Islet of Langerhans (tissue), 1 donor: ENCODE measurements at regions not wholly inside any gene's neighbourhood (a gene's known extent, or its start where the extent isn't known, plus 50 kb on each side); places are given as distances from the start of the nearest gene placed in this dataset.

Source experiments
- FAIRE-seq: peaks from one replicate; lab custom pipeline; 2011; peaks lifted over from hg19 to GRCh38; lab: Jason Lieb, UNC

DNA sequence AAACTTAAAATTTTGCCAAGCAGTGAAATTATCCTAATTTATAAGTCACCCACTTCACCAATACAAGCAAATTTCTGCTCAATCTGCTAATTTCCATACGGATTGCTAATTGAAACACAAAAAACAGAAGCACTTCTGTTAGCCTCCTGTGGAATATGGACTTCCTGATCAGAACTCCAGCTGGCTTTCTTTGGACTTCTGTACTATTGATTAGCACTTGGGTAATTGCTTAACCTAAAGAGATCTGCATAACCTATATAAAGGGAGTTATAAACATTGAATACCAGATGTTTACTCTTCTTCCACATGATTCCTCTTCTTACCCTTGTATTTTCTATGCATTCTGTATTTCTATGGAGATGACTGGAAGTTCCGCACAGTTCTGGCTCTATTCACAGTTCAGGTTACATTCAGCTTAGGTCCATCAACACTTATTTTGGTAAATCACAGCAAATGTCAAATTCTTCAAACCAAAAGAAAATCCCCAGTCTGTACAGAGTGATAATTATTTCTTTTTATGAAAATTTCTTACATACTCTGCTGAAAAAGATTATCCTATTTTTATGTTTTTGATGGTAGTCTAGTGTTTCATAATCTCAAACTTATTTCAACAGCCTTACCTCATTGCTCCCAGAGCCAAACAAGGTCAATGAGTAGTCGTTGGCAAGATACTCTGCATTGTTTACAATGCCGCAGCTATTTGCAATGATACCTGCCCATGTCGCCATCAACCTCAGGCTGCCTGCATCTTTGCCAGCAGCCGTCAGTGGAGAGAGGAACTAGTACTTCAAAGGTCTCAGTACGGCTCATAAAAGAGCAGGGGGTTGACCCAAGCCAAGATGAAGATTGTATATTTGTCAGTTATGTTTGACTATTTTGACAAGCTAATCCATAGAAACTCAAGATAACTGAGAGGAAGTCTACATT, 225.6 kb downstream of the AHR start:
- FAIRE-seq, result peak; percentile 76

DNA sequence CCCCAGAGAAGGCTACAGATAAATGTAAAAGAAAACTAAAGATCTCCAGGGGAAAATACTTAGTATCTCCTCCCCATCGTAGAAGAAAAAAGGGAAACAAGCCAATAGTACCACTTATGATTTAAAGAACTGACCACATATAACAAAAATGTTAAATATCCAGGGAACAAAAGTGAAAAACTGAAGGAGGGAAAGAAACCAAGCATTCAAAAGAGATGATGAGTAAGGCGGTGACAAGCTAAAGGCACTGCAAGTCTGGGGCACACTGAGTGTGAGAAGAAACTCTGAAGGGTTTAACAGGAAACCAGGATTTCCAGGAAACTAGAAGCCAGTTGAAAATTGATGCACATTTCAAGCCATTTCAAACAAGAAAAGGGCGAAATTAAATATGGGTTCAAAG, 226.3 kb downstream of the AHR start:
- no peak for FAIRE-seq

DNA sequence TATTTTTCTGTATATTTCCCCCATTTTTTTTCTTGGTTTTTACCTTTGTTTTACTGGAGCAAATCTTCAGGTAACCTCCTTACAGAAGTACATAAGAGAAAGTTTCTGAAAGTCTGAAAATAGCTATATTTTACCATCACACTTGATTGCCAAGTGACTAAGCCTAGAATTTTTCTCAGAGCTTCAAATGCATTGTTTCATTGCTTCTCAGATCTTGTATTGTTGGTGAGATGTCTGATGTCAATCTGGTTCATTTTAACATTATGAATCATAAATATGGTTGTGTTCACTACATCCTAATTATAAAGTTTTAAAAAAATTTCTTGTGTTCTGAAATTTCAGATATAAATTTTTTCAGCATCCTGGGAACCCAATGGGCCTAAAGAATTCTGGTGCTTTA, 228.2 kb downstream of the AHR start:
- no peak for FAIRE-seq

DNA sequence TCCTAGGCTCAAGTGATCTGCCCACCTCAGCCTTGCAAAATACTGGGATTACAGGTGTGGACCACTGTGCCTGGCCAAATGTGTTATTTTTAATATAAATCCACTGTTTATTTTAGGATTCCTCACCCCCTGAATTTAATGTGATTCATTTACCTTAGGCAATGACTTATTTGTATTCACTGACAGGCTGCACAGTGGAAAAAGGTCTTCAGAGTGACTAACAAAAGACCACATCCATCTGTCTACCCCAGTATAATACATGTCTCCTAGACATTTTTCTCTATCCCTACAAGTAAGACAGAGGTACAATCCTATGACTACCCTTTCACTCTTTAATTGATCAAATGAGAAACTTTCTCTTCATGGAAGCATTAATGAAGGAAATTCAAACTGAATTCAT, 230.2 kb downstream of the AHR start:
- FAIRE-seq, result no peak

DNA sequence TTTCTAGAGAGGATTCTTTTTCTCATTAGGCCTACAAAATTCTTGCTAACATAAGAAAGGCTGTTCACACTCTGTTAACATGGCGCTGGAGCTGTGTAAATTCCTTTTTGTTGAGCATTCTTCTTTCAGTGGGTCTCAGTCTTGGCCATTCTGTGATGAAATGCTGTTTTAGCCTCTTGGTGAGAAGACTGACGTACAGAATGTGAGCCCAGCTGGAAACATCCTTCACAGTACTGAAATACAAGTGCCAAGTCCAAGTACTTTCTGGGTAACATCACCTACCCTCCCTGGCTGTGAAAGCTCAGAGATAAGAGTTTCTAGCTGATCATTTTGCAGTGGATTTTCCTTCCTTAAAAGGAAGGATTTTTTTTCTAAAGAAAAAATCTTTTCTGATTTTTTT, 231.8 kb downstream of the AHR start:
- no peak for FAIRE-seq

DNA sequence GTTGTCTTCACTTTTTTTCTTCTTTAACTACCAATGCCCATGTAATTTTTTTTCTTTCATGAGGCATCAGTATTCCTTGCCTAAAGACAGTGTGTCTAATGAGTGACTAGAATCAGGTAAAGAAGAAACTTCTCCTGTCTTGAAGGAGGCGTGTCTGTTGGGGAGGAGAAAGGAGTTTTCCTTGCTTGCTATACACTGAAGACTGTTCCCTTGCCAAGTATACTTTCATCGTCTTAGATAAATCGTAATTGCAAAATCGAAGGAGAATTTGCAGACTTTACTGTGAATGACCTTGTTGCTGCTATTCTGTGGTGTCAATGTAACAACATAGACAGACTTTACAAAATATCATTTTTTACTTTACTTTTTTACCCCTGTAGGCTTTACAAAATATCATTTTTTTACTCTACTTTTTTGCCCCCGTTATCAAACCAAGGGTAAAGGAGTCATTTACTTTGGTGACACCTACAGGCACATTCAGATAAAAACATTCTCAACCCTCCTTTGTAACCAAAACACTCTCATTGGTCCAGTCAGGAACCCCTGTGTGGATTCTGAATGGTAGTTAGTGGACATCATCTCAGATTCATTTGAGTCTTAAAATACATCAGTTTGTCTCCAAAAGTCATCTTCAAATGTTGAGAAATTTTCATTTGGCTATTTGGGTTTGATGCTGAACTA, 232.4 kb downstream of the AHR start:
- FAIRE-seq, result peak; percentile 94

DNA sequence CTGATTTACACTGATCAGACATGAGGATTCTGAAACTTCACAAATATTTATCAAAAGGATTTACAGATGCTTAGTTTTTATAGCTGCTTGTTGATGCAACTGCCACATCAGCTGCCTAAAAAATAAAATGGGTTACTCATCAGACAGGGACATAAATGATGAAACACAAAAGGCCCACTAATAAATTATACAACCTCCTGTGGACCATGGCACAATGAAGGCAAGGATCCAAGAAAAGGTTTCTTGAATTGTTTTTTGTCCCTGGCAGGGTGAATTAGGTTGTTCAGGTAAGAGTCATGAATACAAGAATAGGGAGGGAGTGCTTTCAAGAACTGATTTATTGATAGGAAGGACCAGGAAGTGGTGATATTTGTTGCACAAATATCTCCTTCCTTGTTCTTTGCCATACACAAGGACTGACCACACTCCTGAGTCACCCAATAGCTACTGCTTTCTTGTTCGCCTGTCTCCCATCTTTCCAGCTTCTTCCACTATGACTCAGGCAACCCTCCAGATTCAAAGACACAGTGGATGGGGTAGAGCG, 234.5 kb downstream of the AHR start:
- FAIRE-seq, result no peak

DNA sequence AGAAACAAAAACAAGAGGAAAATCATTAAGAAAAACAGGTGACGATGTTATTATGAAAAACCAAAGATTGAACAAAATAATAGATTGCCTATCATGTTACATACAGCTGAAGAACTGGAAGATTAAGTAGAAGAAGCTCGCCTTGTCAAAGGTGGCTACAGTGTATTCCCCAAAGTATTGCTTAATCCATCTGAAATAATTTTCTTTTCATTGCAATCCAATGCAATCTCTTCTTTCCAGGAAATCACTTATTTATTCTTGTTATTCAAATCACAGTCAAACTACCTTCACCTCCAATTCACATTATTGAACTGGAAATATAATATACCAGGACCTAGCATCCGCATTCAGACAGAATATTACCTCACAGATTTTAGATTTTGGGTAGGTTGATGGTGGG, 235.9 kb downstream of the AHR start:
- peak; percentile 76 for FAIRE-seq

DNA sequence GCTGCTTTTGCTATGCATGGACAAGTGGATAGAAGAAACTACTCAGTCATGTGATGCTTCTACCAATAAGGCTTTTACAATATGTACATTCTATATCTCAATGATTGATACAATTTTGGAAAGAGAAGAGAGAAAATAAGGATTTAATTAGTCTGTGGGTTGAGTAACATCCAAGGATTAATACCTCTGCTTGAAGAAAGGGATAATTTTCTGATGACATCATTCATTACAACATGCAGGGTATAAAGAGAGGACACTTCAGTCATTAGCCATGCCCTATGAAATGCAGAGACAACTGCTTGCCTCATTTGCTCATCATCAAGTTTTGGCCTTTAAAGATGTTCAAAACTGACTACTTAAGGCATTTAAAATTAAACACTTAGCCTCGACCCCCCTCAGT, 237.3 kb downstream of the AHR start:
- no peak for FAIRE-seq

DNA sequence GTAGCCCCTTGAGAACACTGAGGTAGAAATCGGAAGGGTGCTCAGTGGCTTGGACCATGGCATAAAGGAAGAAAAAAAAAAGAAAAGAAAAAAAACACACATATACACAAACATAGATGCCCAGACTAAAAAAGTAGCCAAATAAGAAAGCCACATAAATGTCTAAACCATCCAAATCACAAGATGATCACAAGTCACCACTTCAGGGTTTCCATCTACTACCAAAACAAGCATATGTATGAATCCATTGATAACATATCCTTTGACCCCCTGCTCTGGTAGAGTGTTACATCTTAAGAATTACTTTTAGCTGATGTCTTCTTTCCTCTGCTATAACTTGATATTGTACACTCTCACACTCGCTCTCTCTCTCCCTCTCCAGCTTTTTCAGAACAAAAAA, 245.9 kb downstream of the AHR start:
- FAIRE-seq, result no peak

DNA sequence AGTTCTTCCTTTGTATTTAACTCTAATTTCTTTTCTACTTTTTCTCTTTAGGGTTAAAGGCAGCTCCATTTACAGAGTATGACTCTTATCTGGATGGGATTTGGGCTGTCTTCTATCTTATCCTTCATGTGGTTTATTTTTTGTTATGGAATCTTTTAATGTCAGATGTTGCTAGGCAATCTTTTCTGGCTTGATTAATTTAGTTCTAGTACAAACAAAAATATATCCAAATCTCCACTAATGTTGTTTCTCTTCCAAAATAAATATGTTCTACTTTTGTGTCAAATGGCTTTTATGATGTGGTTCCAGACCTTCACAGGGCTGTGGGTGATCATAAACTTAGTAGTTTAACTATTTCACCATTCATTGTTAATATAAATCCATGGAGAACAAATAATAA, 246.9 kb downstream of the AHR start:
- no peak for FAIRE-seq

DNA sequence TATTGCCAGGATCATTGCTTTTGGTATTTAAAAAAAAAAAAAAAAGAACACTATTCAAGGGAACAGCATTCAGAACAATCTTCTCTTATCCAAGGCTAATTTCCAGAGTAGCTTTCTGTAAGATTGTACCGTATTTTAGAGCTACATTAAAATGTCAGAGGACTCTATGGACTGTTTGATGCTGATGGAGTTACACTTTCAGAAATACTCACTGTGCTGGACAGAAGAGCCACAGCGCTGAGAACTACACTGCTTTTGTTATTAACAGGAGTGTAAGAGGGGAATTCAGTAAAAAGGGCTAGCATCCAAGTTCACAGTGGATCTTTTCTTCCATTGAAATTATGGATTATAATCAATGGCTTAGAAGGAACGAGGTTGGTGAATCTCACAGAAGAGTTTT, 247.7 kb downstream of the AHR start:
- no peak for FAIRE-seq

DNA sequence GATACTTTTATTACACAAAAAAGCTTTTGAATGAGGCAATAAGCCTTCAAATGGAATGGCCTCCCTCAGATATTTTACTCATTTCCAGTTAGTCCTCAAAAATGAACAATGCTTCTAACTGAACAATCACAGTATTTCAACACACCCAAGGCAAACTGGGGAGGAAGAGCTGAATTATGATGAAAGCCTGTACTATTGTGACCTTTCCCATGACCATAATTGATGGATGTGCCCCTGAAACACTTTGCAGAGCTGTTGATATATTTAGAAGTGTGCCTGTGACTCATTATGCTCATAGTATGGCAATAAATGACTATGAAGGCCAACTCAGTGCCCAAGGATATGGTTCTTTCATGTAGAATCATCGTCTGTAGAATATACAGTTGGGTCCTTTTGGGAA, 248.1 kb downstream of the AHR start:
- no peak for FAIRE-seq

DNA sequence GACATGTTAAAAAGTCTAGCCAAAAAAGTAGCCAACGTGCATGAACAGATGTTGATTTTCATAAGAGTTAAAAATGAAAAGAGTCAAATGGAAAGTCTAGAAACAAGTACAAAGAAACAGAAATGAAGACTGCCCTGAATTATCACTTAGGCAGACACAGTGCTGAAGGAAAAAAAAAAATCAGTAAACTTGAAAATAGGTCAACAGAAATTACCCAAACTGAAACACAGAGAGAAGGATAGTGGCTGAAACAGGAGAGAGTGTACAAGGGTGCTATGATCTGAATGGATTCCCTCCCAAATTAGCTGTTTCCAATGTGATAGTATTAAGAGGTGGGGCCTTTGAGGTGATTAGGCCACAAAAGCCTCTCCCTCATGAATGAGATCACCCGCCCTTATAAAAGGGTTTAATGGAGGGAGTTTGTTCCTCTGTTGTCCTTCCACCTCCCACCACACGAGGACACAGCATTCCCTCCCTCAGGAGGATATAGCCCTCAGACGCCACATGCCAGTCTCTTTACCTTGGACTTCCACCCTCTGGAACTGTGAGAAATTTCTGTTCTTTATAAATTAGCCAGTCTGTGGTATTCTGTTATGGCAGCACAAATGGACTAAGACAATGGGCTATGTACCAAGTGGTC, 249.7 kb downstream of the AHR start:
- no peak for FAIRE-seq

DNA sequence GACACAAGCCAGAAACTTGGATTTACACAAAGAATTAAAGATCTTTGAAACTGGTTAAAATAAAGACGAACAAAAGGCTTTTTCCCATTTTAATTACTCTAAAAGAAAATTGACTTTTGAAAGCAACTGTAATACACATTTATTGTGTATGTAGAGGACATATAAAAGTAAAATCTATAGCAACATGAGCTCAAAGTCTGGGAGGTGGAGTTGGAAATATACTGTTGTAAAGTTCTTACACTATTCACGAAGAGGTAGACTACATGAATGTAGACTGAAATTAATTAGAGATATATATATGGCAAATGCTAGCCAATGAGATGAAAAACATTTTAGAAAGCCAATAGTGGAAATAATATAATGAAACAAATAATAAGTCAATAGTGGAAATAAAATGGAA, 251.0 kb downstream of the AHR start:
- FAIRE-seq, result no peak

DNA sequence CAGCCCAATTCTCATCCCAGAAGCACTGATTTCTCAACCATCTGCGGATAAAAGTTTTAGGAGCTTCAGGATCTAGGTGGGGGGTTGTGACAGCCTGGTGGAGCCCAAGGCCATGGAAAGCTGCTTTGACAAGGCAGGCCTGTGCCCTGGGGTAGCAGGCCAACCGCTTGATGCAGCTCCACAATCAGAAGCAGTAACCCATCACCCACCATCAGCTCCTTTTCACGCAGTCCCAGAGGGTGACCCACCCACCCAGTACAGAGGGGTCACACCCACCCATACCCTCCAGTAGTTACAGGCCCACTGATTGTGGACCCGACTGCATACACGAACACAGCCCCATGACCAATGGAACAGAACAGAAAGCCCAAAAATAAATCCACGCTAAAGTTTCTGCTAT, 253.9 kb downstream of the AHR start:
- no peak for FAIRE-seq

DNA sequence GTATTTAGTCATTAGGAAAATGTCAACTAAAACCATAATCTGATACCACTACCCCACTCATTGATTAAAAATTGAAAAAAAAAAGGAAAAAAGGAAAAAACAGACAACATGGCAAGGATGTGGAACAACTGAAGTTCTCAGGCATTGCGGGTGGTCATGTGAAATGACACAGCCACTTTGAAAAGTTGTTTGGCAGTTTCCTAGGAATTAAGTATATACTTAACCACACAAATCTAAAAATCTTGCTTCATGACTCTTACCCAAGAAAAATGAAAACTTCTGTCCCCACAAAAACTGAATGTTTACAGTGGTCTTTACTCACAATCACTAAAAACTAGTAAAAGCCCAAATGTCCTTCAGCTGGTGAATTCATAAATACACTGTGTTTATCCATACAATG, 254.5 kb downstream of the AHR start:
- FAIRE-seq, result no peak

DNA sequence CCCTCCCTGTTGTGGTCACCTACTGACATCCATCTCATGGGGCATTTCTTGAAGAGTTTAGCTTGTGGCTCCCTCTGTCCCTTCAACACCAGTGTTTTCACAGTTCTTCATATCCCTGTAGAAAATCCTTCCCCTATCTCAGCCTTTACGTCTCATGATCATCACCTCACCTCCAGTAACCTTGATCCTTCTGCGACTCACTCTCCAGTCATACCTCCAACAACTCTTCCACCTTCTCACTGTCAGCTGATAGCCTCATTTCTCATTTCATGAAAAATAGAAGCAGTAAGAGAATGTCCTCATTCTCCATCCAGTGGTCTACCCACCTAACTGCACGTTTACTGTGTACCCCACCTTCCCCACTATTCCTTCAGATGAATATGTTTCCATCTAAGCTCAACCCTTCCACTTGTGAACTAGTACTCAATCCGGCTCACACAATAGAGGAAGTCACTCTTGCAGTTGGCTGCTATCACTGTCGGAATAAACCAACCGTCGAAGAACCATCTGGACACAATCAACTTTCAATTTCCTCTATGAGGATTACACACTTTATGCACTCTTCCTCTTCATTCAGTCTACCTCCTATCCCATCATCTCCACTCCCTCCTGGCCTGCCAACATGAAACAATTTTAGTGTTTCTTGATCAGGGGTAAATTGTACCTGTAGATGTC, 256.0 kb downstream of the AHR start:
- FAIRE-seq, result no peak

DNA sequence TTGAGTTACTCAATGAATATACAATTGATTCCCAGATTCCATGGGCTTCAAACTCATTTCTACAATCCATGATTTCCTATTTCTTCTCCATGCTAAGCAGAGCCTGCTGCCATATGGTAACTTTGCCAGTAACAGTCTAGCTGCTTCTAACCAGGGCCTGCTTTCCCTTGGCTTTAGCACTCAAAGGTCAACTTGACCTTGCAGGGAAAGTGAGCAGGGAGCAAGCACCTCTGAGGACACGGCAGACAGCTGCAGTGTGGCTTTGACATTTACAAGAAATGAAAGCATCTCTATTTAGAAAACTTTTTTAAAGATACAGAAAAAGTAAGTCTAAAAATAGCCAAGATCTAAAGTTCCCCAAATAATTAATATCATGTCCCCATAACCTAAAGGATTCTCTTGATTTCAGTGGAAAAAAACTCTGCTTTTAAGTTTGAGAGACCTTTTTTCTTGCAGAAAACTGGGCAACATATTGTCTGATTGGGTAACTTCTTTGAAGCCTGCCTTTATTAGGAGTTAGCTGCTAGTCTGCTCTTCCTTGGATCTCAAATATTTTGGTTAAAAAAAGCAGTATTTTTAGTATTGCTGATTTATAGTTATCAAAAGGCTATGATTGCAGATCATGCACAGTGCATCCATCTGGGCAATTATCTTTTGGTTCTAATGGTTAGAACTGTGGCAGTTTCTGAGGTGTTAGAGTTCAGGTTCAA, 257.9 kb downstream of the AHR start:
- no peak for FAIRE-seq

DNA sequence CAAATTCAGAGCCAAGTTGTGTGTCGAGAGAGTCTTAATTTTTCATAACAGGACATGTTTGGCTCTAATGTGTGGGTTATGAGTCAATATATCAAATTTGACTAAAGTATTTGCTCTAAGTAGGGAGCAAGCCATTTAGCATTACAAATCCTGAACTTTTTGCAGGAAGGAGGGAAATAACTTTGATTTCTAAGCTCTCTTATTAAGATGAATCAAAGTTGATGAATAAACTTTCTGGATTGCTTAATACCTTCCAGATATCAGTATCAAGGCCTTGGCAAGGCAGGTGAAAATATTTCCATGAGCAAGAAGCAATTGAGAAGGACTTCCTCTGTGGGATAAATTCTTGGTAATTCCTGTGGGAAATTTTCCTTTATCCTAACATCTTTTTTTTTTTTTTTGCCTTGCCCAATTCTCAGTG, 258.8 kb downstream of the AHR start:
- no peak for FAIRE-seq

DNA sequence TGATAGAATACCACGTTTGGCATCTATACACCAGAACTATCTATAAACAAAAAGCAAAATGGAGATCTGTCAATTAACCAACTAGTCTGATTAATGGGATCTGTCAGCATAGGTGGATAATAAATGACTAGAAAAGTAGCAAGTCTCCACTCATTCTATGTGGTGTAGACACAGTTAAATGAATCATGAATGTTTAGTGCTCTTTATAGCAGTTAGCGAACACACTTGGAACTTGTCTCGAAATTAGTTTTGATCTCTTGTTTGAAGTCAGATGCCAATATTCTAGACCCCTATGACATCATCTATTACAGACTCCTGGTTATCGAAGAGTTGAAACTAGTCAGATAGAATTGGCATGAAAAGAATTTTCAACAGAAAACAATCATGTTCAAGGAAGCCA, 259.7 kb downstream of the AHR start:
- FAIRE-seq, result no peak
